ENCODE measurements at regions not wholly inside any gene's neighbourhood (a gene's known extent, or its start where the extent isn't known, plus 50 kb on each side); places are given as distances from the start of the nearest gene placed in this dataset.

- H3K27me3 ChIP-seq (ENCODE audit: control insufficient read depth, insufficient read depth, low read length): no peaks in the 10 kb centered on the region
- no peak overlapping the region for H3K9ac ChIP-seq (ENCODE audit: low read depth, low read length)
- H3K4me3 ChIP-seq (ENCODE audit: low read depth, low read length): no peak overlapping the region
- H3K4me1 ChIP-seq (ENCODE audit: control insufficient read depth, insufficient read depth, low read length): 0 out of 2 replicates have a peak, but pooled peaks cover 5% of the 10 kb centered on the region
- H3K9me3 ChIP-seq (ENCODE audit: control insufficient read depth, insufficient read depth, low read length): no peaks in the 10 kb centered on the region
- no peak overlapping the region for H3K27ac ChIP-seq (ENCODE audit: low read depth, low read length)
- no peaks in the 10 kb centered on the region for H3K36me3 ChIP-seq (ENCODE audit: control insufficient read depth, insufficient read depth, low read length)
Observed at GRCh38 chr5:98664736-98665135, 108.7 kb upstream of the RGMB start.

DNA sequence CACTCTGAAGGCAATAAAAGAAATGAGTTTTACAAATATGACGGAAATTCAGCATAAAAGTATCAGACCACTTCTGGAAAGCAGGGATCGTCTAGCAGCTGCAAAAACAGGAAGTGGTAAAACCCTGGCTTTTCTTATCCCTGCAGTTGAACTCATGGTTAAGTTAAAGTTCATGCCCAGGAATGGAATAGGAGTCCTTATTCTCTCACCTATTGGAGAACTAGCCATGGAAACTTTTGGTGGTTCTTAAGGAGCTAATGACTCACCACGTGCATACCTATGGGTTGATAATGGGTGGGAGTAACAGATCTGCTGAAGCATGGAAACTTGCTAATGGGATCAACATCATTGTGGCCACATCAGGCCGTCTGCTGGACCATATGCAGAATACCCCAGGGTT lies 93.5 kb upstream of the RGMB start:
- Histone ChIP-seq H3K27me3 (ENCODE audit: control insufficient read depth, insufficient read depth, low read length) (no peaks in the 10 kb centered on the region), H3K36me3 (ENCODE audit: control insufficient read depth, insufficient read depth, low read length) (no peaks in the 10 kb centered on the region), H3K9me3 (ENCODE audit: control insufficient read depth, insufficient read depth, low read length) (no peaks in the 10 kb centered on the region), H3K4me3 (ENCODE audit: low read depth, low read length) (no peak overlapping the region), H3K27ac (ENCODE audit: low read depth, low read length) (no peak overlapping the region), H3K9ac (ENCODE audit: low read depth, low read length) (no peak overlapping the region), H3K4me1 (ENCODE audit: control insufficient read depth, insufficient read depth, low read length) (no peaks in the 10 kb centered on the region)

DNA sequence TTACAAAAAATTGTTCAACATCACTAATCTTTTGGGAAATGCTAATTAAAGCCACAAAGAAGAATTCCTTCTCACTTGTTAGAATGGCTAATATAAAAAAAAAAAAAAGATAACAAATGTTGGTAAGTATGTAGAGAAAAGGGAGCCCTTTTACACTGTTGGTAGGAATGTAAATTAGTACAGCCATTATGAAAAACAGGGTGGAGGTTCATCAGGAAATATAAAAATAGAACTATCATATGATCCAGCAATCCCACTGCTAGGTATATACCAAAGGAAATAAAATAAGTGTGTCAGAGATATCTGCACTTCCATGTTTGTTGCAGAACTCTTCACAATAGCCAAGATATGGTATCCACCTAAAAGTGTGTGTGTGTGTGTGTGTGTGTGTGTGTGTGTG lies 83.5 kb upstream of the RGMB start:
- no peaks in the 10 kb centered on the region for H3K4me1 ChIP-seq (ENCODE audit: control insufficient read depth, insufficient read depth, low read length)
- H3K36me3 ChIP-seq (ENCODE audit: control insufficient read depth, insufficient read depth, low read length): no peaks in the 10 kb centered on the region
- no peak overlapping the region for H3K27ac ChIP-seq (ENCODE audit: low read depth, low read length)
- peaks cover 15% of the 10 kb centered on the region for H3K9me3 ChIP-seq (ENCODE audit: control insufficient read depth, insufficient read depth, low read length)
- no peak overlapping the region for H3K4me3 ChIP-seq (ENCODE audit: low read depth, low read length)
- H3K27me3 ChIP-seq (ENCODE audit: control insufficient read depth, insufficient read depth, low read length): no peaks in the 10 kb centered on the region
- no peak overlapping the region for H3K9ac ChIP-seq (ENCODE audit: low read depth, low read length)

- no peak overlapping the region for H3K9ac ChIP-seq (ENCODE audit: low read depth, low read length)
- no peaks in the 10 kb centered on the region for H3K27me3 ChIP-seq (ENCODE audit: control insufficient read depth, insufficient read depth, low read length)
- H3K4me3 ChIP-seq (ENCODE audit: low read depth, low read length): no peak overlapping the region
- peaks cover 15% of the 10 kb centered on the region for H3K9me3 ChIP-seq (ENCODE audit: control insufficient read depth, insufficient read depth, low read length)
- H3K4me1 ChIP-seq (ENCODE audit: control insufficient read depth, insufficient read depth, low read length): no peaks in the 10 kb centered on the region
- H3K36me3 ChIP-seq (ENCODE audit: control insufficient read depth, insufficient read depth, low read length): no peaks in the 10 kb centered on the region
- no peak overlapping the region for H3K27ac ChIP-seq (ENCODE audit: low read depth, low read length)
Observed at GRCh38 chr5:98694902-98695301, 78.6 kb upstream of the RGMB start.

DNA sequence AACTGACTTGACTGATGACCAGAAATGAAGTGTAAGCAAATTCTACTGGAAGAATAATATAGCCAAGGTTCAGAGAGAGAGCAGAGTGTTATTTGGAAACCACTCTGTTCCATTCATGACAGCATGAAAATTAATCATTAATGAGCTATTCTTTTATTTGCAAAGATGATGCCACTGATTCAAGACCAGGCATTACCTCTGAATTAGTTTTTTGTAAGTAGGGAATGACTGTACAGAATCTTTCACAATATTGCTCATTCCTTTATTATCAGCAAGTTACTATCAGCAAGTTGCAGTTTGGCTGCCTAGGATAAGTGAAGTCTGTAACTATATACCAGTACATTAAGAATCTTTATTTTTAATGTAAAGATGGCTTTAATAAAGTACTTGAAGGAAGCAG lies 75.1 kb upstream of the RGMB start:
- no peak overlapping the region for H3K27ac ChIP-seq (ENCODE audit: low read depth, low read length)
- no peaks in the 10 kb centered on the region for H3K27me3 ChIP-seq (ENCODE audit: control insufficient read depth, insufficient read depth, low read length)
- H3K36me3 ChIP-seq (ENCODE audit: control insufficient read depth, insufficient read depth, low read length): no peaks in the 10 kb centered on the region
- no peak overlapping the region for H3K9ac ChIP-seq (ENCODE audit: low read depth, low read length)
- H3K4me1 ChIP-seq (ENCODE audit: control insufficient read depth, insufficient read depth, low read length): no peaks in the 10 kb centered on the region
- H3K4me3 ChIP-seq (ENCODE audit: low read depth, low read length): no peak overlapping the region
- peaks cover 8% of the 10 kb centered on the region; the same call in 1 of the 2 replicates for H3K9me3 ChIP-seq (ENCODE audit: control insufficient read depth, insufficient read depth, low read length)

GRCh38 chr5:98700730-98701129 lies 72.7 kb upstream of the RGMB start:
- H3K4me3 ChIP-seq (ENCODE audit: low read depth, low read length): no peak overlapping the region
- peaks cover 8% of the 10 kb centered on the region; the same call in 1 of the 2 replicates for H3K9me3 ChIP-seq (ENCODE audit: control insufficient read depth, insufficient read depth, low read length)
- no peaks in the 10 kb centered on the region for H3K27me3 ChIP-seq (ENCODE audit: control insufficient read depth, insufficient read depth, low read length)
- H3K27ac ChIP-seq (ENCODE audit: low read depth, low read length): no peak overlapping the region
- H3K36me3 ChIP-seq (ENCODE audit: control insufficient read depth, insufficient read depth, low read length): no peaks in the 10 kb centered on the region
- H3K4me1 ChIP-seq (ENCODE audit: control insufficient read depth, insufficient read depth, low read length): no peaks in the 10 kb centered on the region
- H3K9ac ChIP-seq (ENCODE audit: low read depth, low read length): no peak overlapping the region

DNA sequence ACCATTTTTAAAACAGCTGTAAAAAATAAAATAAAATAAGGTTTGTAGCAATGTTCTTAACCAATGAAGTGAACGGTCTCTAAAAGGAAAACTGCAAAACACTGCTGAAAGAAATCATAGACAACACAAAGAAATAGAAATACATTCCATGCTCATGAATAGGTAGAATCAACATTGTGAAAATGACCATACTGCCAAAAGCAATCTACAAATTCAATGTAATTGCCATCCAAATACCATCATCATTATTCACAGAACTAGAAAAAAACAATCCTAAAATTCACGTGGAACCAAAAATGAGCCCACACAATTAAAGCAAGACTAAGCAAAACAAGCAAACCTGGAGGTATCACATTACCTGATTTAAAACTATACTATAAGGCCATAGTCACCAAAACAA lies 67.6 kb upstream of the RGMB start:
- Histone ChIP-seq H3K9me3 (ENCODE audit: control insufficient read depth, insufficient read depth, low read length) (peaks cover 8% of the 10 kb centered on the region; the same call in 1 of the 2 replicates), H3K4me3 (ENCODE audit: low read depth, low read length) (no peak overlapping the region), H3K27ac (ENCODE audit: low read depth, low read length) (no peak overlapping the region), H3K36me3 (ENCODE audit: control insufficient read depth, insufficient read depth, low read length) (no peaks in the 10 kb centered on the region), H3K4me1 (ENCODE audit: control insufficient read depth, insufficient read depth, low read length) (no peaks in the 10 kb centered on the region), H3K27me3 (ENCODE audit: control insufficient read depth, insufficient read depth, low read length) (no peaks in the 10 kb centered on the region), H3K9ac (ENCODE audit: low read depth, low read length) (no peak overlapping the region)

- Histone ChIP-seq H3K27ac (ENCODE audit: low read depth, low read length) (no peak overlapping the region), H3K9me3 (ENCODE audit: control insufficient read depth, insufficient read depth, low read length) (no peaks in the 10 kb centered on the region), H3K4me3 (ENCODE audit: low read depth, low read length) (no peak overlapping the region), H3K9ac (ENCODE audit: low read depth, low read length) (no peak overlapping the region), H3K27me3 (ENCODE audit: control insufficient read depth, insufficient read depth, low read length) (no peaks in the 10 kb centered on the region), H3K4me1 (ENCODE audit: control insufficient read depth, insufficient read depth, low read length) (no peaks in the 10 kb centered on the region), H3K36me3 (ENCODE audit: control insufficient read depth, insufficient read depth, low read length) (no peaks in the 10 kb centered on the region)
Observed at GRCh38 chr5:98709681-98710080, 63.8 kb upstream of the RGMB start.

- Histone ChIP-seq H3K27ac (ENCODE audit: low read depth, low read length) (no peak overlapping the region), H3K4me1 (ENCODE audit: control insufficient read depth, insufficient read depth, low read length) (no peaks in the 10 kb centered on the region), H3K27me3 (ENCODE audit: control insufficient read depth, insufficient read depth, low read length) (no peaks in the 10 kb centered on the region), H3K9me3 (ENCODE audit: control insufficient read depth, insufficient read depth, low read length) (no peaks in the 10 kb centered on the region), H3K9ac (ENCODE audit: low read depth, low read length) (no peak overlapping the region), H3K36me3 (ENCODE audit: control insufficient read depth, insufficient read depth, low read length) (no peaks in the 10 kb centered on the region), H3K4me3 (ENCODE audit: low read depth, low read length) (no peak overlapping the region)
Observed at GRCh38 chr5:98713027-98713426, 60.4 kb upstream of the RGMB start.

- Histone ChIP-seq H3K9me3 (ENCODE audit: control insufficient read depth, insufficient read depth, low read length) (no peaks in the 10 kb centered on the region), H3K4me1 (ENCODE audit: control insufficient read depth, insufficient read depth, low read length) (no peaks in the 10 kb centered on the region), H3K36me3 (ENCODE audit: control insufficient read depth, insufficient read depth, low read length) (no peaks in the 10 kb centered on the region)
Observed at GRCh38 chr5:98713856-98714255, 59.6 kb upstream of the RGMB start.

DNA sequence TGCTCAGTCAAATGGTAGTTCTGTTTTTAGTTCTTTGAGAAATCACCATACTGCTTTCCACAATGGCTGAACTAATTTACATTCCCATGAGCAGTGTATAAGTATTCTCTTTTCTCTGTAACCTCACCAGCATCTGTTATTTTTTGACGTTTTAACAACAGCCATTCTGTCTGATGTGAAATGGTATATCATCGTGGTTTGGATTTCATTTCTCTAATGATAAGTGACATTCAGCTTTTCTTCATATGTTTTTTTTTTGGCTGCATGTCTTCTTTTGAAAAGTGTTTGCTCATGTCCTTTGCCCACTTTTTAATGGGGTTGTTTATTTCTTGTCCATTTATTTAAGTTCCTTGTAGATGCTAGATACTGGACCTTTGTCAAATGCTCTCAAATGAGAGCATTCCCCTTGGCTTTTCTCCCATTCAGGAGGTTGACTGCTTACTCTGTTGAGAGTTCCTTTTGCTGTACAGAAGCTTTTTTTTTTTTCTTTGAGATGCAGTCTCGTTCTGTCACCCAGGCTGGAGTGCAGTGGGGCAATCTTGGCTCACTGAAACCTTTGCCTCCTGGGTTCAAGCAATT lies 58.7 kb upstream of the RGMB start:
- Histone ChIP-seq H3K9me3 (ENCODE audit: control insufficient read depth, insufficient read depth, low read length) (no peaks in the 10 kb centered on the region), H3K4me3 (ENCODE audit: low read depth, low read length) (no peak overlapping the region), H3K4me1 (ENCODE audit: control insufficient read depth, insufficient read depth, low read length) (no peaks in the 10 kb centered on the region), H3K36me3 (ENCODE audit: control insufficient read depth, insufficient read depth, low read length) (no peaks in the 10 kb centered on the region), H3K9ac (ENCODE audit: low read depth, low read length) (no peak overlapping the region), H3K27ac (ENCODE audit: low read depth, low read length) (no peak overlapping the region), H3K27me3 (ENCODE audit: control insufficient read depth, insufficient read depth, low read length) (no peaks in the 10 kb centered on the region)

More at GRCh38 chr5:98713856-98714255, 59.6 kb upstream of the RGMB start:
- H3K9ac ChIP-seq (ENCODE audit: low read depth, low read length): no peak overlapping the region
- H3K27me3 ChIP-seq (ENCODE audit: control insufficient read depth, insufficient read depth, low read length): no peaks in the 10 kb centered on the region
- H3K4me3 ChIP-seq (ENCODE audit: low read depth, low read length): no peak overlapping the region
- no peak overlapping the region for H3K27ac ChIP-seq (ENCODE audit: low read depth, low read length)
